ENCODE measurements at regions not wholly inside any gene's neighbourhood (a gene's known extent, or its start where the extent isn't known, plus 50 kb on each side); places are given as distances from the start of the nearest gene placed in this dataset.

DNA sequence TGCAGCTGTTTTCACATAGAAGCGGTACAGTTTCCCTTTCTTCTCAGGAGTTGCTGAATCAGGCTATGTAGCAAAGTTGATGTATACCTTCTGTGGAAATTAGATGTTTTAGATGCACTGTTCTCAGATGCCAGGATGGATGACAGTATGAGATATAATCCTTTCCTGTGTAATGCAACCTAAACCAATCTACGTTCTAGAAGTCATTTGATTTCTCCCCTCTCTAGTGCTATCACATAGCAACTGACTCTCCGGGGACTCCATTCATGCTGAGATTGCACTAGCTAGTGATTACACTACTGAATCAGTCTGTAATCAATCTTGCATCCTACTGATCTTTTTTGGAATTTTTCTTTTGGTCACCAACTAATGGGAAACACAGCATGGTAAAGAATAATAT lies 1881.7 kb downstream of the PCDH7 start:
- H3K4me3 ChIP-seq (ENCODE audit: low read length): no peak overlapping the region
- H3K27me3 ChIP-seq (replicated peaks; ENCODE audit: control insufficient read depth, insufficient read depth, low read length): no peaks in the 10 kb centered on the region
- H3K9me3 ChIP-seq (ENCODE audit: control insufficient read depth, low read length): no peaks in the 10 kb centered on the region
- peak; percentile 14 for DNase-seq (ENCODE audit: low read depth)
- no peaks in the 10 kb centered on the region for H3K36me3 ChIP-seq (ENCODE audit: control insufficient read depth, insufficient read depth, low read length, severe bottlenecking)
- H3K4me1 ChIP-seq (ENCODE audit: control insufficient read depth, insufficient read depth, low read length): peaks cover 3% of the 10 kb centered on the region
- H3K9ac ChIP-seq (ENCODE audit: low read length): no peak overlapping the region

DNA sequence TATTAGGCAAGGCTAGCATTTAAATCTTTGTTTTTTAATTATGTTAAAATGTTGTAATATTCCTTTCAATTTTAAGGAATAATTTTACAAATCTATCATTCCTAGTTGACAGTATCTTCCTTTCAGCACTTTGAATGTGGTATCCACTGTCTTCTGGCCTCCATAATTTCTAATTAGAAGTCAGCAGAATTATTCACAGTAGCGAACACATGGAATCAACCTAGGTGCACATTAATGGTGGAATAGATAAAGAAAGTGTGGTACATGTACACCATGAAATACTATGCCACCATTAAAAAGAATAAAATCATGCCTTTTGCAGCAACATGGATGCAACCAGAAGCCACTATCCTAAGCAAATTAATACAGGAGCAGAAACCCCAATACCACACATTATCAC lies 1887.8 kb downstream of the PCDH7 start:
- no peaks in the 10 kb centered on the region for H3K4me1 ChIP-seq (ENCODE audit: control insufficient read depth, insufficient read depth, low read length)
- DNase-seq (ENCODE audit: low read depth): no peak
- no peaks in the 10 kb centered on the region for H3K36me3 ChIP-seq (ENCODE audit: control insufficient read depth, insufficient read depth, low read length, severe bottlenecking)
- no peaks in the 10 kb centered on the region for H3K27me3 ChIP-seq (replicated peaks; ENCODE audit: control insufficient read depth, insufficient read depth, low read length)
- no peak overlapping the region for H3K4me3 ChIP-seq (ENCODE audit: low read length)
- no peak overlapping the region for H3K9ac ChIP-seq (ENCODE audit: low read length)
- peaks cover 6% of the 10 kb centered on the region for H3K9me3 ChIP-seq (ENCODE audit: control insufficient read depth, low read length)

DNA sequence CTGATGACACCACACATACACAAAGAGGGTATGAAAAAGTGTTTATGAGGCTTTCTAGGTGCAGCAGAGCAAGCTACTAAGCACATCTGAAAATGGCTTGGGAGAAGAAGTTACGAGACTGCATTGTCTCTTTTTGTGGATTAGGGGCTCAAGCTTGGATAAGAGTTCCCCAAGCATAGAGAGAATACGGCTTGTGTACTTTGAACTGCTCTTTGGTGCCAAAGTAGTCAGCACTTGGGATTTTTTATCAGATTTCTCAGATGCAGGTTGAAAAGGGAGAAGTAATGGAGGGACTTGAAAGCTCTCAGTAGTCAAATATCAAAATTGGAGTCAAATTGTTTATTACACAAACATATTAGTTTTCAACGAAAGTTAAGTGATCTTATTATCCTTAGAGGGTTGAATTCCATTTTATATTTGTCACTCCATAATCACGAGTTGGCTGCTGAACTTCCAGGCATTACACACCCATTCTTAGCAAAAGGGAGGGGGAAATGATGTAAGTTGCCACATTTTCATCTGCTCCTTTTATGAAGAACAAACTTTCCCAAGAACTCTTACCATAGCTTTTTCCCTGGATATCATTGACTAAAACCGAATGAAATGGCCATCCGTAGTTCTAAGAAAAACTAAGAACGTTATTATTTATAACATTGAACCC lies 1904.9 kb downstream of the PCDH7 start:
- H3K9ac ChIP-seq (ENCODE audit: low read length): no peak overlapping the region
- DNase-seq (ENCODE audit: low read depth): peak; percentile 4
- peaks cover 6% of the 10 kb centered on the region for H3K4me1 ChIP-seq (ENCODE audit: control insufficient read depth, insufficient read depth, low read length)
- no peaks in the 10 kb centered on the region for H3K36me3 ChIP-seq (ENCODE audit: control insufficient read depth, insufficient read depth, low read length, severe bottlenecking)
- H3K9me3 ChIP-seq (ENCODE audit: control insufficient read depth, low read length): peaks cover 7% of the 10 kb centered on the region
- H3K27me3 ChIP-seq (replicated peaks; ENCODE audit: control insufficient read depth, insufficient read depth, low read length): no peaks in the 10 kb centered on the region
- peak overlapping the region; percentile 17 for H3K4me3 ChIP-seq (ENCODE audit: low read length)

DNA sequence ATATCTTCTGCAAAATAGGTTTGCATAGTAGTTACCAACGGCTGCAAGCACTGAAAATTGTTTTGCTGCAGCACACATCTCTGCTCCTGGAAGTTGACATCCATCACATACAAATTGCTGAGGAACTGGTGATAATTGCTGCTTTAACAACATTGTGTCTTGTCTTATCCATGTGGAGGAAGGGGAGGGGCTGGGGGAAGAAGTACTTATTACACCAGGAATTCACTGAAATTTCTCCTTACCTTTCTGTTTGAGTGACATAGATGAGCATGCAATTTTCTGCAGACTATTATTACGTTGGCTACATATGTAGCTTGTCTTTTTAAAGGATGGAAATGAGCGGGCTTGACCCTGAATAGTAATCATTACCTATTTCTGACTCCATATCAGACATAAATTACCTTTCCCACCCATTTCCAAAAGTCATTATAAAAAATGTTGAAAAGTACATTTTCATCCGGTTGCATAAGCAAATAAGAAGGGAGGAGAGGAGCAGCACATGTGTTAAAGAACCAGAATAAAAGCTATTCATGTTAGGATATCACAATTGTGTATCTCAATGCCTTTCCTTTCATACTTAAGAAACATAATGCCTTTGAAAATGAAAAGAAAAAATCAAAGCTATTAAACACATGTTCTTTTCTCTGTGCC lies 1905.6 kb downstream of the PCDH7 start:
- H3K4me3 ChIP-seq (ENCODE audit: low read length): peak overlapping the region; percentile 17
- H3K36me3 ChIP-seq (ENCODE audit: control insufficient read depth, insufficient read depth, low read length, severe bottlenecking): no peaks in the 10 kb centered on the region
- DNase-seq (ENCODE audit: low read depth): no peak
- peaks cover 6% of the 10 kb centered on the region for H3K4me1 ChIP-seq (ENCODE audit: control insufficient read depth, insufficient read depth, low read length)
- no peaks in the 10 kb centered on the region for H3K27me3 ChIP-seq (replicated peaks; ENCODE audit: control insufficient read depth, insufficient read depth, low read length)
- H3K9ac ChIP-seq (ENCODE audit: low read length): no peak overlapping the region
- H3K9me3 ChIP-seq (ENCODE audit: control insufficient read depth, low read length): peaks cover 10% of the 10 kb centered on the region

DNA sequence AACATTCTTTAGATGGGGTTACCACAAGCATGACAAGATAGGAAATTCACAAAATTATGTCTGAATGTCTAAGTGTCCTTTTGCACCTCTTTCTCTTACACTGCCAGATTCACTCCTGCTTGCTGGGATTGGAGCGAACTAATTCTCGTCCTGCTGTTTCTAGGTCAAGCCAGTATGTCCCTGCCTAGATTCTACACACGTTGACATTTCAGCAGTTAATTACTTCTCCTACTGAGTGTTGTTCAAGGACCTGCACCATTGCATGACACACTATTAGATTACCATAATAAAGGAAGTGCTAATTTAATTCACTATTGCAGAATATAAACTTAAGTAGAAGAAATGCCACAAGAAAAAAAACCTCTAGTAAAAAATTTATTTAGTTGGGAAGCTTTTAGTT lies 1911.7 kb downstream of the PCDH7 start:
- Histone ChIP-seq H3K27me3 (replicated peaks; ENCODE audit: control insufficient read depth, insufficient read depth, low read length) (no peaks in the 10 kb centered on the region), H3K4me3 (ENCODE audit: low read length) (no peak overlapping the region), H3K4me1 (ENCODE audit: control insufficient read depth, insufficient read depth, low read length) (no peaks in the 10 kb centered on the region), H3K36me3 (ENCODE audit: control insufficient read depth, insufficient read depth, low read length, severe bottlenecking) (no peaks in the 10 kb centered on the region), H3K9ac (ENCODE audit: low read length) (no peak overlapping the region), H3K9me3 (ENCODE audit: control insufficient read depth, low read length) (peaks cover 10% of the 10 kb centered on the region)
- DNase-seq (ENCODE audit: low read depth): no peak

DNA sequence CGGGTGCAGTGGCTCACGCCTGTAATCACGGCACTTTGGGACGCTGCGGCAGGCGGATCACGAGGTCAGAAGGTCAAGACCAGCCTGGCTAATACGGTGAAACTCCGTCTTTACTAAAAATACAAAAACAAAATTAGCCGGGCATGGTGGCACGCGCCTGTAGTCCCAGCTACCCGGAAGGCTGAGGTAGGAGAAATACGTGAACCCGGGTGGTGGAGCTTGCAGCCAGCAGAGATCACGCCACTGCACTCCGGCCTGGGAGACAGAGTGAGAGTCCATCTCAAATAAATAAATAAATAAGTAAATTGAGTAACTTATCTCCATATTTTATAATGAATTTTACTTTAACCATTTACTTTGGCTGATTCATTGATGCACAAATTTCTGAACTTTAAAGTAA lies 1913.3 kb downstream of the PCDH7 start:
- no peaks in the 10 kb centered on the region for H3K27me3 ChIP-seq (replicated peaks; ENCODE audit: control insufficient read depth, insufficient read depth, low read length)
- no peak for DNase-seq (ENCODE audit: low read depth)
- no peak overlapping the region for H3K4me3 ChIP-seq (ENCODE audit: low read length)
- no peak overlapping the region for H3K9ac ChIP-seq (ENCODE audit: low read length)
- H3K36me3 ChIP-seq (ENCODE audit: control insufficient read depth, insufficient read depth, low read length, severe bottlenecking): no peaks in the 10 kb centered on the region
- no peaks in the 10 kb centered on the region for H3K4me1 ChIP-seq (ENCODE audit: control insufficient read depth, insufficient read depth, low read length)
- peaks cover 10% of the 10 kb centered on the region for H3K9me3 ChIP-seq (ENCODE audit: control insufficient read depth, low read length)

DNA sequence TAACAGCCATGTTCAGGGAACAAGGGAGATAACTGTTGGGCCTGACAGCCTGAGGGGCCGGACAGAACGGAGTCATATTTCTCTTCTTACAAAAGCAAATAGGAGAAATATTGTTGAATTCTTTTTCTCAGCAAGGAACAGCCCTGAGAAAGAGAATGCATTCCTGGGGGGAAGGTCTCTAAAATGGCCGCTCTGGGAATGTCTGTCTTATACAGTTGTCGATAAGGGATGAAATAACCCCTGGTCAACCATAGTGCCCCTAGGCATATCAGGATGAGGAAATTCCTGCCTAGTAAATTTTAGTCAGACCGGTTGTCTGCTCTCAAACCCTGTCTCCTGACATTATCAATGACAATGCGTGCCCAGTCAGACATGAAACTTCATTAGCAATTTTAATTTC lies 1925.5 kb downstream of the PCDH7 start:
- Histone ChIP-seq H3K9me3 (ENCODE audit: control insufficient read depth, low read length) (peaks cover 11% of the 10 kb centered on the region), H3K36me3 (ENCODE audit: control insufficient read depth, insufficient read depth, low read length, severe bottlenecking) (no peaks in the 10 kb centered on the region), H3K4me1 (ENCODE audit: control insufficient read depth, insufficient read depth, low read length) (no peaks in the 10 kb centered on the region), H3K27me3 (replicated peaks; ENCODE audit: control insufficient read depth, insufficient read depth, low read length) (no peaks in the 10 kb centered on the region), H3K4me3 (ENCODE audit: low read length) (no peak overlapping the region), H3K9ac (ENCODE audit: low read length) (no peak overlapping the region)
- no peak for DNase-seq (ENCODE audit: low read depth)

DNA sequence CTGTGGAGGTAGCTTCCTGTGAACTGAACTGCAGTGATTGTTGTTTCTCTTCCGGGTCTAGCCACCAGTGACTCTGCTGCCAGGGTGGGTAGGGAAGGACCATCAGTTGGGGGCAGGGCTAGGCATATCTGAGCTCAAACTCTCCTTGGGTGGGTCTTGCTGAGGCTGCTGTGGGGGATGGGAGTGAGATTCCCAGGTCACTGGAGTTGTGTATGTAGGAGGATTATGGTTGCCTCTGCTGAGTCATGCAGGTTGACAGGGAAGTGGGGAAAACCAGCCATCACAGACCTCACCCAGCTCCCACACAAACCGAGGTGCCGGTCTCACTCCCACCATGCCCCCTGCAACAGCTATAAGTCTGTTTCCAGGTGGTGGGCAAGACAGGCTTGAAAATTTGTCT lies 1937.8 kb downstream of the PCDH7 start:
- no peaks in the 10 kb centered on the region for H3K36me3 ChIP-seq (ENCODE audit: control insufficient read depth, insufficient read depth, low read length, severe bottlenecking)
- H3K9ac ChIP-seq (ENCODE audit: low read length): no peak overlapping the region
- H3K4me3 ChIP-seq (ENCODE audit: low read length): no peak overlapping the region
- no peaks in the 10 kb centered on the region for H3K4me1 ChIP-seq (ENCODE audit: control insufficient read depth, insufficient read depth, low read length)
- H3K9me3 ChIP-seq (ENCODE audit: control insufficient read depth, low read length): no peaks in the 10 kb centered on the region
- no peaks in the 10 kb centered on the region for H3K27me3 ChIP-seq (replicated peaks; ENCODE audit: control insufficient read depth, insufficient read depth, low read length)
- DNase-seq (ENCODE audit: low read depth): no peak

DNA sequence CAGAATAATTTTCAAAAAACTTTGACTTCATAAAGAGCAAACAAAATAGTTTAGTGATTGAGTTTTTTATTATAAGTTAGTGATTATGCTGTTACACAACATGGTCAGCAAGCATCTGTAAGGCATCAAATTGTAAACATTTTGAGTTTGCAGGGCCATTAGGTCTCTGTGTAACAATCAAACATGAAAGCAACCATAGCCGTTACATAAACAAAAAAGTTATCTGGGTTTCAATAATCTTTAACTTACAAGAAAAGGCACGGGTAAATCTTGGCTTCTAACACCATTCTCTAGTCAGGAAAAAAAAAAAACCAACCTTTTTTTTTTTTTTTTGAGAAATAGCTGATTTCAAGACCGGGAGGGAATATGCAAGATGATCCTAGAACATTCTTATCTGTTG lies 1941.1 kb downstream of the PCDH7 start:
- Histone ChIP-seq H3K9me3 (ENCODE audit: control insufficient read depth, low read length) (peaks cover 10% of the 10 kb centered on the region), H3K9ac (ENCODE audit: low read length) (no peak overlapping the region), H3K4me1 (ENCODE audit: control insufficient read depth, insufficient read depth, low read length) (no peaks in the 10 kb centered on the region), H3K36me3 (ENCODE audit: control insufficient read depth, insufficient read depth, low read length, severe bottlenecking) (no peaks in the 10 kb centered on the region), H3K4me3 (ENCODE audit: low read length) (no peak overlapping the region), H3K27me3 (replicated peaks; ENCODE audit: control insufficient read depth, insufficient read depth, low read length) (no peaks in the 10 kb centered on the region)
- DNase-seq (ENCODE audit: low read depth): peak; percentile 20

DNA sequence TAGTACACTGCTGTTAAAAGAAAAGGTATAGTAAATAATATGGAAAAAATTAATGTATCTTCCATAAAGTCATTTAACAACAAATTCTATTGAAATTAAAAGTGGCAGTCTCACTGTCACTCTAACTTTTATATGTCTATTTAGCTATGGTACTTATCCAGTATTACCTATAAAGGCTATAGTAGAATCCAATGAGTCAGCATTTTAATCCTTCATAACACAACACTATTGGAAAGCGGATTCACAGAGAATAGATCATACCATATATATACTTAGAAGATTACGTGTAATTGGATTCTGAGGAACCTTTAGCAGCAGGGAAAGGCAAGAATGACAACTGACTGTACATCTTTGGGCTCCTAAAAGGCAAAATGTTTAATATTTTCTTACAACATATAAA lies 1942.6 kb downstream of the PCDH7 start:
- Histone ChIP-seq H3K4me3 (ENCODE audit: low read length) (no peak overlapping the region), H3K4me1 (ENCODE audit: control insufficient read depth, insufficient read depth, low read length) (no peaks in the 10 kb centered on the region), H3K9ac (ENCODE audit: low read length) (no peak overlapping the region)

DNA sequence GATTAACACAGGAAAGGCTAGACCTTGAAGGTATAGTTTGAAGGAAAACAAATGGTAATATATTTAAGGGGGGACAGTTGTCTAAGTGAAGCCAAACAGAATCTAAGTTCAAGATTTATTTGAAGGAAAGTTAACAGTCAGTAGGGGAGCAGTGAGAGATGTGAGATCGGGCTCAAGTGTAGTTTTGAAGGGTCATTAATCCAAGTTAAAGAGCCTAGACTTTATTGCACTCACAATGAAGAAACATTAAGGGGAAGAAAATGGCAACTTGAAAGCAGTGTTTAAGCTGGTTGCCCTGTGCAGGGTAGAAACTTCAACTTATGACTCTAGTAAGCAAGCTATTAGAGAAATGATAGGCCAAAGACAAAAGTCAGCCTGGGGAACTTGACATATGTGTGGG lies 1952.2 kb downstream of the PCDH7 start:
- H3K4me1 ChIP-seq (ENCODE audit: control insufficient read depth, insufficient read depth, low read length): no peaks in the 10 kb centered on the region
- no peak overlapping the region for H3K4me3 ChIP-seq (ENCODE audit: low read length)
- H3K9me3 ChIP-seq (ENCODE audit: control insufficient read depth, low read length): no peaks in the 10 kb centered on the region
- H3K36me3 ChIP-seq (ENCODE audit: control insufficient read depth, insufficient read depth, low read length, severe bottlenecking): no peaks in the 10 kb centered on the region
- H3K27me3 ChIP-seq (replicated peaks; ENCODE audit: control insufficient read depth, insufficient read depth, low read length): no peaks in the 10 kb centered on the region
- DNase-seq (ENCODE audit: low read depth): no peak
- no peak overlapping the region for H3K9ac ChIP-seq (ENCODE audit: low read length)

More for the DNA sequence above, 1942.6 kb downstream of the PCDH7 start:
- H3K9me3 ChIP-seq (ENCODE audit: control insufficient read depth, low read length): peaks cover 10% of the 10 kb centered on the region
- no peak for DNase-seq (ENCODE audit: low read depth)
- no peaks in the 10 kb centered on the region for H3K36me3 ChIP-seq (ENCODE audit: control insufficient read depth, insufficient read depth, low read length, severe bottlenecking)
- no peaks in the 10 kb centered on the region for H3K27me3 ChIP-seq (replicated peaks; ENCODE audit: control insufficient read depth, insufficient read depth, low read length)

DNA sequence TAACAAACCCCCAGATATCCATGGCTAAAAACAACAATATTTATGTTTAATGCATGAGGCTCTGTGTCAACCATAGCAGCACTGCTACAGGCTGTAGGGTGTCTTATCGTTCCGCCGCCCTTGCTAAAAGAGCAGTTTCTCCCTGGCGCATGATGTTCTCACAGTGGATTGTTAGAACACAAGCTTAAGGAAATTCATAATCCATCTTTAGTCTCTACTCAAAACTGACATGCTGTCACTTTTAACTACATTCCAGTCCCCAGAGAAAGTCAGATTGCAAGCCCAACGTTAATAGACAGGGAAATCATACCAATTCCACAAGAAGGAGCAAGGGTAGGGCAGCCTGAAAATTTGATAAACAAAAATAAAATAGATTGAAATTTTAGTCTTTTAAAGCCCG lies 1960.8 kb downstream of the PCDH7 start:
- DNase-seq (ENCODE audit: low read depth): no peak
- Histone ChIP-seq H3K9ac (ENCODE audit: low read length) (no peak overlapping the region), H3K4me1 (ENCODE audit: control insufficient read depth, insufficient read depth, low read length) (no peaks in the 10 kb centered on the region), H3K36me3 (ENCODE audit: control insufficient read depth, insufficient read depth, low read length, severe bottlenecking) (no peaks in the 10 kb centered on the region), H3K9me3 (ENCODE audit: control insufficient read depth, low read length) (no peaks in the 10 kb centered on the region), H3K27me3 (replicated peaks; ENCODE audit: control insufficient read depth, insufficient read depth, low read length) (no peaks in the 10 kb centered on the region), H3K4me3 (ENCODE audit: low read length) (no peak overlapping the region)

Measured in adipocyte (in vitro differentiated cells).